Endothelial cell (in vitro differentiated cells): ENCODE measurements at regions not wholly inside any gene's neighbourhood (a gene's known extent, or its start where the extent isn't known, plus 50 kb on each side); places are given as distances from the start of the nearest gene placed in this dataset.

ENCODE experiments used
- DNase-seq: peaks from one replicate; pipeline ENCODE4 v3.0.0; 2021; ENCODE audit warnings: low spot score
- H3K27ac Mint-ChIP-seq: one replicate; pipeline ENCODE4 v1.8.0; 2021; ENCODE audit warnings: mixed read lengths, inconsistent platforms; ENCODE audit not compliant: unreplicated experiment
- H3K27me3 Mint-ChIP-seq: one replicate; pipeline ENCODE4 v1.8.0; 2021; ENCODE audit warnings: mild to moderate bottlenecking, moderate library complexity, mixed read lengths, inconsistent platforms; ENCODE audit not compliant: unreplicated experiment
- H3K36me3 Mint-ChIP-seq: one replicate; pipeline ENCODE4 v1.8.0; 2021; ENCODE audit warnings: mild to moderate bottlenecking, low read depth, mixed read lengths, inconsistent platforms; ENCODE audit not compliant: unreplicated experiment
- H3K4me1 Mint-ChIP-seq: one replicate; pipeline ENCODE4 v1.8.0; 2021; ENCODE audit warnings: mild to moderate bottlenecking, mixed read lengths, inconsistent platforms; ENCODE audit not compliant: unreplicated experiment
- H3K4me3 Mint-ChIP-seq: one replicate; pipeline ENCODE4 v1.8.0; 2021; ENCODE audit warnings: mild to moderate bottlenecking, mixed read lengths, inconsistent platforms; ENCODE audit not compliant: unreplicated experiment
- H3K9me3 Mint-ChIP-seq: one replicate; pipeline ENCODE4 v1.8.0; 2021; ENCODE audit warnings: mixed read lengths, inconsistent platforms; ENCODE audit not compliant: unreplicated experiment
- TF ChIP-seq, protein P1 (sequence below): fragments of 200-600 bp; sonication (generic); IDR thresholded peaks from one replicate; pipeline ENCODE4 v1.5.0; 2021; ENCODE audit warnings: antibody characterized with exemption; ENCODE audit not compliant: unreplicated experiment

DNA sequence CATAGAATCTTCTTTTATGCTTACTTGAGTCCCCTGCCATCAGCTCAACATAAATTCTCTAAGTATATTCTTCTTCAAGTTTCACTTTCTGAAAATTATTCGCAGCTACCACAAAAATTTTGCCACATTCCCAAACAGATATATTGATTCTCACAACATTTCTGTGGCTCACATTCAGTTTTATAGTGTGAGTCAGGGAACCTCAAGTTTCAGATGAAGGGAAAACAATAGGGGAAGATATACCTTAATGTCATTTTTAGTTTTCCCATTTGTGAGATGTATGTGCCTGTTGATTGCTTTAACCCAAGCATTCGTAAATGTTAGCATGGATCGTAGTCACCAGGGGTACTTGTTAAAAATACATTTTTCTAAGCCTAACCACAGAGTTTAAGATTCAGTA is 465.8 kb downstream of the CCER1 start:
- TF ChIP-seq, protein P1, sequence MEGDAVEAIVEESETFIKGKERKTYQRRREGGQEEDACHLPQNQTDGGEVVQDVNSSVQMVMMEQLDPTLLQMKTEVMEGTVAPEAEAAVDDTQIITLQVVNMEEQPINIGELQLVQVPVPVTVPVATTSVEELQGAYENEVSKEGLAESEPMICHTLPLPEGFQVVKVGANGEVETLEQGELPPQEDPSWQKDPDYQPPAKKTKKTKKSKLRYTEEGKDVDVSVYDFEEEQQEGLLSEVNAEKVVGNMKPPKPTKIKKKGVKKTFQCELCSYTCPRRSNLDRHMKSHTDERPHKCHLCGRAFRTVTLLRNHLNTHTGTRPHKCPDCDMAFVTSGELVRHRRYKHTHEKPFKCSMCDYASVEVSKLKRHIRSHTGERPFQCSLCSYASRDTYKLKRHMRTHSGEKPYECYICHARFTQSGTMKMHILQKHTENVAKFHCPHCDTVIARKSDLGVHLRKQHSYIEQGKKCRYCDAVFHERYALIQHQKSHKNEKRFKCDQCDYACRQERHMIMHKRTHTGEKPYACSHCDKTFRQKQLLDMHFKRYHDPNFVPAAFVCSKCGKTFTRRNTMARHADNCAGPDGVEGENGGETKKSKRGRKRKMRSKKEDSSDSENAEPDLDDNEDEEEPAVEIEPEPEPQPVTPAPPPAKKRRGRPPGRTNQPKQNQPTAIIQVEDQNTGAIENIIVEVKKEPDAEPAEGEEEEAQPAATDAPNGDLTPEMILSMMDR, result no peak
- Mint-ChIP-seq H3K27me3 (no peaks in the 10 kb centered on the region), H3K27ac (no peak overlapping the region), H3K9me3 (no peaks in the 10 kb centered on the region), H3K4me1 (no peaks in the 10 kb centered on the region), H3K4me3 (no peak overlapping the region), H3K36me3 (peaks cover 5% of the 10 kb centered on the region)
- no peak for DNase-seq

DNA sequence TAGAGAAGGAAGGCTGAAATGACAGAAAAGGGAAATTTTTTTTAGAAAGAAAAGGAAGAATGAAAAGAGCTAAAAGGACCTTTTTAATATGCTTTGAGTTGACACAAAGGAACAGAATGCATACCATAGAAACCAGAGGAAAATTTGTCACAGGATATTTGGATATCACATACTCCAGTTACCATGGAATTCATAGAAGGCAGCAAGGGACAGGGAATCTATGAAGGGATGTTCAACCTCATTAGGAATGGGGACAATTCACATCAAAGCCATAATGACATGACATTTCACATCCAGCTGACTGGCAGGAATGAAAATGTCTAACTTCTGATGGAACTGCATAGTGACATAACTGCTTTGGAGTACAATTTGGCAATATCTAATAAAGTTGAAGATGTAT is 469.4 kb downstream of the CCER1 start:
- Mint-ChIP-seq H3K9me3 (no peaks in the 10 kb centered on the region), H3K27me3 (no peaks in the 10 kb centered on the region)

DNA sequence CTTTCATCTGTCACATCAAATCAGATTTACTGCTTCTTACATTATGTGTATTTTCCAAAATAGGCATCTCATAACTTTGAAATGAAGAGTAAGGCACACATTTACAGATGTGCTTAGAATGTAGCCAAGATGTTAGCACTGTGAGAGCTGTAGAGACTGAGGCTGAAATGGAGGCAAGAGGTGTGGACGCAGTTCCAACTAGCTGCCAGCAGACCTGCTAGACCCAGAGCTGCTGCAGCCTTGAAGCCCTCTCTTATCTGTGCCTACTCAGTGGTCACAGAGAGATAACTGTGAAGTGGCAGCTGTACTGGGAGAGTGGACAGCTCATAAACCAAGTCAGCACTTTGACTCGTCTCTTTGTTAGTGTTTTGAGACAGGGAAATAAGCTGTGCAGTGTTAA is 470.9 kb downstream of the CCER1 start:
- H3K4me1 Mint-ChIP-seq, result no peaks in the 10 kb centered on the region
- TF ChIP-seq, protein P1, result no peak
- no peak overlapping the region for H3K27ac Mint-ChIP-seq
- H3K36me3 Mint-ChIP-seq, result no peaks in the 10 kb centered on the region
- no peak for DNase-seq
- no peaks in the 10 kb centered on the region for H3K27me3 Mint-ChIP-seq
- no peak overlapping the region for H3K4me3 Mint-ChIP-seq
- no peaks in the 10 kb centered on the region for H3K9me3 Mint-ChIP-seq

More for the DNA sequence above, 469.4 kb downstream of the CCER1 start:
- H3K4me1 Mint-ChIP-seq, result no peaks in the 10 kb centered on the region
- no peak for DNase-seq
- H3K27ac Mint-ChIP-seq, result no peak overlapping the region
- H3K4me3 Mint-ChIP-seq, result no peak overlapping the region
- peaks cover 5% of the 10 kb centered on the region for H3K36me3 Mint-ChIP-seq
- TF ChIP-seq, protein P1, result no peak

DNA sequence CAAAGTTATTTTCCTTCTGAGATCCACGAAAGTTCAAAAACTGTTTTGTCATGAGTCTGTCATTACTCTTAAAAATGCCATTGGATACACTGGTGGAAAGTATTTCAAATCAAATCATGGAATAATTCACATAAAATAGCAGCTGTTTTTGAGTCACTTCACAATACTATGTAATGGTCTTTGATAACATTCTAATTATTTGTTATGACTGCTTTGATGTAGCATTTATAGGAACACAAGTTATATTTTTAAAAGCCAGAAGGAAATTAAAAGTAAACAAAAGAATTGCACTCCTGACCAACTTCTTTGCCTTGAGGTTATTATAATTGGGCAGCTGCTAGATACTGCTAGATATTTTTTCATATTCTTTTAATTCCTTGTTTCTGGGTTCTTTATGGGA is 473.2 kb downstream of the CCER1 start:
- H3K9me3 Mint-ChIP-seq, result no peaks in the 10 kb centered on the region
- no peaks in the 10 kb centered on the region for H3K36me3 Mint-ChIP-seq
- H3K27ac Mint-ChIP-seq, result no peak overlapping the region
- no peak for DNase-seq
- TF ChIP-seq, protein P1, result no peak
- H3K4me1 Mint-ChIP-seq, result no peaks in the 10 kb centered on the region
- H3K27me3 Mint-ChIP-seq, result no peaks in the 10 kb centered on the region
- H3K4me3 Mint-ChIP-seq, result no peak overlapping the region

DNA sequence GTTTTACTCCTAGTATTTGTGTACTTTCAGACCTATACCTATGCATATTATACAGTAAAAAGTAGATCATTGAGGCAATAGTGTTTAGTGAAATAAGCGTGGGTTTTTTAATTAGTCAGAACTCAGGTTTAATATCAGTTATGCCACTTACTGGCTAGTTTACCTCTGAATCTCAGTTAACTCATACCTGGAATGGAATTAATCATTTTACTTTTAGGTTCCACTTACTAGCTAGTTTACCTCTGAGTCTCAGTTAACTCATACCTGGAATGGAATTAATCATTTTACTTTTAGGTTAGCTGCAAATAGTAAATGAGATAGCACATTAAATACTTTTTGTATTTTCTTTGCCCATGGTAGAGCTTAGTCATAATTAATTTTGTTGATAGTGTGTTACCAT is 475.7 kb downstream of the CCER1 start:
- H3K9me3 Mint-ChIP-seq, result no peaks in the 10 kb centered on the region
- H3K36me3 Mint-ChIP-seq, result no peaks in the 10 kb centered on the region
- H3K4me3 Mint-ChIP-seq, result no peak overlapping the region
- DNase-seq, result no peak
- H3K4me1 Mint-ChIP-seq, result no peaks in the 10 kb centered on the region
- TF ChIP-seq, protein P1, result no peak
- no peaks in the 10 kb centered on the region for H3K27me3 Mint-ChIP-seq
- no peak overlapping the region for H3K27ac Mint-ChIP-seq
